Keratinocyte (primary cell): ENCODE measurements at regions not wholly inside any gene's neighbourhood (a gene's known extent, or its start where the extent isn't known, plus 50 kb on each side); places are given as distances from the start of the nearest gene placed in this dataset.

Experiments used
- DNase-seq: peaks from one replicate; pipeline ENCODE4 v3.0.0-alpha.2; 2011; ENCODE audit warnings: low read depth, missing footprints, low spot score
- FAIRE-seq: peaks from 2 replicates; lab custom pipeline; 2011; peaks lifted over from hg19 to GRCh38; lab: Jason Lieb, UNC
- H2AFZ ChIP-seq: 2 replicates; pipeline ENCODE4 v1.6.0; 2012; ENCODE audit warnings: low read length, control low read depth, inconsistent platforms; ENCODE audit not compliant: control insufficient read depth
- H3K27ac ChIP-seq: 2 replicates; pipeline ENCODE4 v1.5.1; 2011; ENCODE audit warnings: low read length; ENCODE audit not compliant: control insufficient read depth, insufficient read depth
- H3K27me3 ChIP-seq: 3 replicates; pipeline ENCODE4 v1.6.0; 2011; ENCODE audit warnings: low read length; ENCODE audit not compliant: control insufficient read depth, insufficient read depth; ENCODE audit errors: extremely low read depth
- H3K36me3 ChIP-seq, 2 experiments: 2 replicates in 1 of 2; 3 replicates in 1 of 2; pipeline ENCODE4 v1.5.1; 2011; ENCODE audit warnings: low read length in 2 of 2, mild to moderate bottlenecking in 1 of 2; ENCODE audit not compliant: control insufficient read depth in 2 of 2, insufficient read depth in 2 of 2; ENCODE audit errors: extremely low read depth in 1 of 2
- H3K4me1 ChIP-seq: 3 replicates; pipeline ENCODE4 v1.5.1; 2011; ENCODE audit warnings: low read length; ENCODE audit not compliant: control insufficient read depth, insufficient read depth; ENCODE audit errors: extremely low read depth
- H3K4me2 ChIP-seq: 3 replicates; pipeline ENCODE4 v1.6.0; 2011; ENCODE audit warnings: low read depth, low read length; ENCODE audit not compliant: control insufficient read depth, insufficient read depth; ENCODE audit errors: extremely low read depth
- H3K4me3 ChIP-seq, 3 experiments: fragments of 200-600 bp in 1 of 3; sonication (generic) in 1 of 3; 2 replicates in 2 of 3; 3 replicates in 1 of 3; pipeline ENCODE4 v1.5.1; 2011 to 2016; ENCODE audit warnings: low read length in 3 of 3, mild to moderate bottlenecking in 3 of 3, control low read depth in 2 of 3, inconsistent platforms in 1 of 3, low read depth in 1 of 3, mixed read lengths in 1 of 3, mixed run types in 1 of 3, moderate library complexity in 1 of 3; ENCODE audit not compliant: control insufficient read depth in 2 of 3, insufficient read depth in 2 of 3; ENCODE audit errors: extremely low read depth in 1 of 3
- H3K79me2 ChIP-seq: 2 replicates; pipeline ENCODE4 v1.6.0; 2012; ENCODE audit warnings: low read length; ENCODE audit not compliant: control insufficient read depth, insufficient read depth
- H3K9ac ChIP-seq: 3 replicates; pipeline ENCODE4 v1.6.0; 2011; ENCODE audit warnings: low read length; ENCODE audit not compliant: control insufficient read depth, insufficient read depth; ENCODE audit errors: extremely low read depth
- H3K9me1 ChIP-seq: 3 replicates; pipeline ENCODE4 v1.6.0; 2011; ENCODE audit warnings: low read length; ENCODE audit not compliant: control insufficient read depth, insufficient read depth; ENCODE audit errors: extremely low read depth
- H3K9me3 ChIP-seq: 2 replicates; pipeline ENCODE4 v1.5.1; 2012; ENCODE audit warnings: low read depth, low read length; ENCODE audit not compliant: control insufficient read depth
- H4K20me1 ChIP-seq: 3 replicates; pipeline ENCODE4 v1.6.0; 2011; ENCODE audit warnings: low read length; ENCODE audit not compliant: control insufficient read depth, insufficient read depth; ENCODE audit errors: extremely low read depth
- CTCF ChIP-seq, 3 experiments: IDR thresholded peaks in 1 of 3; conservative IDR thresholded peaks in 1 of 3; optimal IDR thresholded peaks in 1 of 3; 2 replicates in 2 of 3; 3 replicates in 1 of 3; pipeline versions ENCODE3 to v1.5.1; 2011; ENCODE audit warnings: low read length in 3 of 3, mild to moderate bottlenecking in 3 of 3, moderate library complexity in 2 of 3, control low read depth in 1 of 3, inconsistent platforms in 1 of 3; ENCODE audit not compliant: insufficient read depth in 2 of 3; ENCODE audit errors: extremely low read depth in 1 of 3
- EZH2 ChIP-seq: IDR thresholded peaks from one replicate; pipeline ENCODE4 v1.6.1; 2012; ENCODE audit warnings: inconsistent platforms, mild to moderate bottlenecking, low read length, moderate library complexity
- dilution Hi-C: fragments of 300-500 bp; cut with MboI; formaldehyde crosslinking; loops from one replicate; pipeline ENCODE4 v1.7.0; 2020; ENCODE audit warnings: low sequenced_read_pairs; ENCODE audit not compliant: extremely low pct_ligation_motif_present

GRCh38 chr17:69637446-69638156 lies 223.1 kb downstream of the MAP2K6 start:
- no peaks in the 10 kb centered on the region for H3K9me1 ChIP-seq
- no peak overlapping the region for H3K4me3 ChIP-seq
- H3K27ac ChIP-seq, result no peak overlapping the region
- no peak for DNase-seq
- H4K20me1 ChIP-seq, result no peaks in the 10 kb centered on the region
- H3K27me3 ChIP-seq, result no peaks in the 10 kb centered on the region
- no peaks in the 10 kb centered on the region for H3K9me3 ChIP-seq
- no peak overlapping the region for H2AFZ ChIP-seq
- no peak overlapping the region for H3K9ac ChIP-seq
- H3K79me2 ChIP-seq, result no peaks in the 10 kb centered on the region
- no peak overlapping the region for H3K4me2 ChIP-seq
- no peak for TF ChIP-seq CTCF (optimal IDR thresholded peaks at IDR 0.05 in 1 of 3, IDR thresholded peaks at IDR 0.05 in 1 of 3, conservative IDR thresholded peaks at IDR 0.05 in 1 of 3; ENCODE audit: extremely low read depth in 1 of 3, insufficient read depth in 2 of 3, low read length in 3 of 3)
- no peak for TF ChIP-seq EZH2
- dilution Hi-C loops, result no loop called here
- H3K4me1 ChIP-seq, result no peaks in the 10 kb centered on the region
- H3K36me3 ChIP-seq, result no peaks in the 10 kb centered on the region
- no peak for FAIRE-seq

DNA sequence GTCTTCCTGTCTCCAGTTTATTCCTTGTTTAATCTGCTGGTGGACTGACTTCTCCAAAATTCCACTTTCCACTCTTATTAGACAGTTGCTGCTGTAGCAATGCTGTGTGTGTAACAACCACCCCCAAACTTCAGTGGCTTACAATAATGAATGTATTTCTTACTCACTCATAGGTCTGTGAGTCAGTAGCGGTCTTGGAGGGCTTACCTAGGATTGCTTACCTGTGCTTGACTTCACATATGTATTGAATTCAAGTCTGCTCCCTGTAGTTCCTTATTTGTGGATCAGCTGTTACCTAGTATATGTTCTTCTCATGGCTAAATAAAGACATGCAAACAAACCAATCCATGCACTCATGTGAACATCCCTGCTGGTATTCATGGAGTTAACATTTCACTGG lies 224.6 kb downstream of the MAP2K6 start:
- no peak overlapping the region for H3K4me3 ChIP-seq
- DNase-seq (no peak), FAIRE-seq (no peak)
- no peaks in the 10 kb centered on the region for H3K27me3 ChIP-seq
- H3K4me2 ChIP-seq, result no peak overlapping the region
- H2AFZ ChIP-seq, result no peak overlapping the region
- H3K9ac ChIP-seq, result no peak overlapping the region
- H4K20me1 ChIP-seq, result no peaks in the 10 kb centered on the region
- H3K9me1 ChIP-seq, result no peaks in the 10 kb centered on the region
- H3K27ac ChIP-seq, result no peak overlapping the region
- no peaks in the 10 kb centered on the region for H3K36me3 ChIP-seq
- TF ChIP-seq CTCF (optimal IDR thresholded peaks at IDR 0.05 in 1 of 3, IDR thresholded peaks at IDR 0.05 in 1 of 3, conservative IDR thresholded peaks at IDR 0.05 in 1 of 3; ENCODE audit: extremely low read depth in 1 of 3, insufficient read depth in 2 of 3, low read length in 3 of 3) (no peak), EZH2 (no peak)
- dilution Hi-C loops, result no loop called here
- no peaks in the 10 kb centered on the region for H3K9me3 ChIP-seq
- no peaks in the 10 kb centered on the region for H3K79me2 ChIP-seq
- no peaks in the 10 kb centered on the region for H3K4me1 ChIP-seq
